Body of pancreas (tissue), 4 donors: ENCODE measurements at regions not wholly inside any gene's neighbourhood (a gene's known extent, or its start where the extent isn't known, plus 50 kb on each side); places are given as distances from the start of the nearest gene placed in this dataset.
A peak's percentile ranks its signal among the peaks of the same experiment; 100 is the strongest.

Source experiments
- ATAC-seq: fragments of 150-250 bp; one replicate; pipeline ENCODE4 v1.9.1; 2016
- DNase-seq, 4 donors: peaks; one replicate each; pipeline ENCODE4 v3.0.0-alpha.2; 2019
- H3K27ac ChIP-seq, 4 donors: fragments of 200-600 bp; sonication (generic); 1 replicate in 3 of 4; 2 replicates in 1 of 4; pipeline versions ENCODE4 v1.5.1 to v1.6.1; 2016 to 2019; ENCODE audit warnings: mild to moderate bottlenecking in 1 of 4, mixed read lengths in 1 of 4, moderate library complexity in 1 of 4
- H3K27me3 ChIP-seq, 2 donors: fragments of 200-600 bp; sonication (generic); one replicate each; pipeline ENCODE4 v1.6.0; 2016; ENCODE audit warnings: mild to moderate bottlenecking in 1 of 2
- H3K36me3 ChIP-seq, 2 donors: fragments of 200-600 bp; sonication (generic); replicated peaks in 1 of 2; 2 replicates each; pipeline ENCODE4 v1.5.1; 2016; ENCODE audit warnings: low read depth in 2 of 2; ENCODE audit not compliant: insufficient read depth in 1 of 2
- H3K4me1 ChIP-seq: fragments of 200-600 bp; sonication (generic); one replicate; pipeline ENCODE4 v1.6.0; 2016
- H3K4me3 ChIP-seq, 2 donors: fragments of 200-600 bp; sonication (generic); 1 replicate in 1 of 2; 2 replicates in 1 of 2; pipeline ENCODE4 v1.5.1; 2016 to 2019
- H3K9me3 ChIP-seq, 3 donors: fragments of 200-600 bp; sonication (generic); 1 replicate in 2 of 3; 2 replicates in 1 of 3; pipeline ENCODE4 v1.5.1; 2016
- POLR2A ChIP-seq, 3 donors: fragments of 450-650 bp; IDR thresholded peaks; one replicate each; pipeline ENCODE4 v1.6.1; 2016; ENCODE audit warnings: antibody characterized with exemption in 3 of 3, mild to moderate bottlenecking in 2 of 3
- WGBS, 2 donors: methylation state at CpG; one replicate each; pipeline ENCODE4 v1.1.5; 2017; 5-methylcytosine and 5-hydroxymethylcytosine counted together
- intact Hi-C: fragments of 100-400 bp; cut with DNase I; formaldehyde crosslinking; loops from one replicate; pipeline ENCODE4 v1.15.1; 2023
- TF ChIP-seq, protein P1 (sequence below), 7 experiments: fragments of 450-650 bp in 4 of 7; fragments of 200-600 bp in 3 of 7; sonication (generic) in 3 of 7; IDR thresholded peaks; one replicate each; pipeline ENCODE4 v1.5.1; 2016 to 2019; ENCODE audit warnings: antibody characterized with exemption in 7 of 7

DNA sequence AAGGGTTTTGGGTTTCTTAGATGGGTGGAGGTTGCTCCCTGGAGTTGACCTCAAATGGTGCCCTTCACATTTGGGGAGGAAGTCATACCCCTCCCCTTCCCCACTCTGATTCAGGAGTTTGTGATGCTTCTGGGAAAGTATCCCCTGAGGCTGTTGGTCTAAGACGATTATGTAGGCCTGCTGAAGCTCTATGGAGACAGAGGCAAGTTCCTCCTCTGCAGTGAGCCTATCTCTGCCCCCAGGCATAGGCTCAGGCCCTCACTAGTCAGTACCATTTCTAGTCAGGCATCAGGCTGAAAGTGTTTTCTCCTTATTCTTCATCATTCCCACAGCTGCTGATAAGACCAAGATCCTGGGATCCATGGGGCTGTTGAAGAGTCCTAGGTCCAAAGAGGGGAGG, 271.6 kb upstream of the NUDT12 start:
- intact Hi-C loops = no loop called here
- H3K27ac ChIP-seq = no peak overlapping the region
- 44 to 62% methylated on average over 1 of the region's 1 CpG for WGBS, 2 donors
- DNase-seq (no peak), ATAC-seq (no peak)
- H3K27me3 ChIP-seq = no peaks in the 10 kb centered on the region
- no peaks in the 10 kb centered on the region for H3K9me3 ChIP-seq
- no peaks in the 10 kb centered on the region for H3K4me1 ChIP-seq
- no peak overlapping the region for H3K4me3 ChIP-seq
- TF ChIP-seq POLR2A (IDR thresholded peaks at IDR 0.05) = no peak
- TF ChIP-seq, protein P1, sequence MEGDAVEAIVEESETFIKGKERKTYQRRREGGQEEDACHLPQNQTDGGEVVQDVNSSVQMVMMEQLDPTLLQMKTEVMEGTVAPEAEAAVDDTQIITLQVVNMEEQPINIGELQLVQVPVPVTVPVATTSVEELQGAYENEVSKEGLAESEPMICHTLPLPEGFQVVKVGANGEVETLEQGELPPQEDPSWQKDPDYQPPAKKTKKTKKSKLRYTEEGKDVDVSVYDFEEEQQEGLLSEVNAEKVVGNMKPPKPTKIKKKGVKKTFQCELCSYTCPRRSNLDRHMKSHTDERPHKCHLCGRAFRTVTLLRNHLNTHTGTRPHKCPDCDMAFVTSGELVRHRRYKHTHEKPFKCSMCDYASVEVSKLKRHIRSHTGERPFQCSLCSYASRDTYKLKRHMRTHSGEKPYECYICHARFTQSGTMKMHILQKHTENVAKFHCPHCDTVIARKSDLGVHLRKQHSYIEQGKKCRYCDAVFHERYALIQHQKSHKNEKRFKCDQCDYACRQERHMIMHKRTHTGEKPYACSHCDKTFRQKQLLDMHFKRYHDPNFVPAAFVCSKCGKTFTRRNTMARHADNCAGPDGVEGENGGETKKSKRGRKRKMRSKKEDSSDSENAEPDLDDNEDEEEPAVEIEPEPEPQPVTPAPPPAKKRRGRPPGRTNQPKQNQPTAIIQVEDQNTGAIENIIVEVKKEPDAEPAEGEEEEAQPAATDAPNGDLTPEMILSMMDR (IDR thresholded peaks at IDR 0.05) = no peak
- H3K36me3 ChIP-seq = no peaks in the 10 kb centered on the region

DNA sequence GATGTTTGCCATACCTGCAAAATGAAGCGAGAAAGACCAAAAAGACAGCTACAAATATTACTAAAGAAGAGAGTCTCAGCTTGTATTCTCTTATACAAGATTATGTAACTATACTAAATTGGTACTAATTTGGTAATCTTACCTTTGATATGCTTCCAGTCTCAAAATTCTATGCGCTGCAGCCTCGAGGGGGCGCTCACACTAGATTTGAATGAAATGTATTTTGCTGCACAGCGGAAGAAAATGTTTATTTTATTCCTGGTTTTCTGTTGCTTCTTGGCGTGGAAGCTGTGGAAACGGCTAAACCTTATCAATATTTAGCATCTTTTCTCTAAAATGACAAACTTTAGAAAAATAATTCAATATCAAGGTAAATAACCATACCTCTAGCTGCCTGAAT, 267.0 kb upstream of the NUDT12 start:
- no peak for TF ChIP-seq POLR2A (IDR thresholded peaks at IDR 0.05)
- TF ChIP-seq, protein P1 (IDR thresholded peaks at IDR 0.05) = no peak
- DNase-seq (no peak), ATAC-seq (no peak)
- intact Hi-C loops = no loop called here
- WGBS, 2 donors = 49 to 56% methylated on average over 7 of the region's 7 CpGs
- Histone ChIP-seq H3K27ac (no peak overlapping the region), H3K4me3 (no peak overlapping the region), H3K9me3 (no peaks in the 10 kb centered on the region), H3K4me1 (no peaks in the 10 kb centered on the region), H3K36me3 (no peaks in the 10 kb centered on the region), H3K27me3 (no peaks in the 10 kb centered on the region)

DNA sequence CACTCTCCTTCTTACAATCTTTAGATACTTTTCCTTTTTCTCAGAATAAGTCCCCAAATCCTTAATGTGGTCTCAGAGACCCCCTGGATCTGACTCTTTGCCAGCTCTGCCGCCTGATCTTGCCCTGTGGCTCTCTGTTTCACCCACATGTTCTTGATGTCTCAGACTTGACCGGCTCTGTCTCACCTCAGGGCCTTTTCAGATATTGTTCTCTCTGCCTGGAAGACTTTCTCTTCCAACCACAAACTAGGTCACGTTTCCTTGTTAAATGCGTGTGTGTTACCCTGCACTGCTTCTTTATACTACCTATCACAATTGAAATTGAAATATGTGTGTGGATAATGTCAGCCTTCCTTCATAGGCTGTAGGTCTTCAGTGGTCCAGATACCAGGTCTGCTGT, 265.4 kb upstream of the NUDT12 start:
- Histone ChIP-seq H3K36me3 (no peaks in the 10 kb centered on the region), H3K9me3 (no peaks in the 10 kb centered on the region), H3K27me3 (no peaks in the 10 kb centered on the region), H3K4me1 (no peaks in the 10 kb centered on the region), H3K27ac (no peak overlapping the region), H3K4me3 (no peak overlapping the region)
- WGBS, 2 donors = 88 to 92% methylated on average over 4 of the region's 4 CpGs
- no peak for DNase-seq
- intact Hi-C loops = no loop called here
- no peak for ATAC-seq
- TF ChIP-seq, protein P1 (IDR thresholded peaks at IDR 0.05) = no peak
- no peak for TF ChIP-seq POLR2A (IDR thresholded peaks at IDR 0.05)

DNA sequence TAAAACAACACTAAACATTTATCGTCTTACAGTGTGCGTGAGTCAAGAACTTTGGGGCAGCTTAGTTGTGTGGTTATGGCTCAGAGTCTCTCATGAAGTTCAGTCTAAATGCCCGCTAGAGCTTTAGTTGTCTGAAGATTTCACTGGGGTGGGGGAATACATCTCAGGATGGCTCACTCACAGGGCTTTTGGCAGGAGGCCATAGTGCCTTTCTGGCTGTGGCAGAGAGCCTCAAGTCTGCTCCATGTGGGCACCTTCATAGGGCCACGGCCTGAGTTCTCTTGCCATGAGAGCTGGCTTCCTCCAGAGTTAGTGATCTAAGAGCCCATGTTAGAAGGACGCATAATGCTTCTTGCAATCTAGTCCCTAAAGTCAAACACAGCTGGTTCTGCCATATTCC, 258.8 kb upstream of the NUDT12 start:
- 86 to 94% methylated on average over 5 of the region's 5 CpGs for WGBS, 2 donors
- peak in 1 of 4 donors; percentile 7 for DNase-seq
- TF ChIP-seq, protein P1 (IDR thresholded peaks at IDR 0.05) = no peak
- no peak for TF ChIP-seq POLR2A (IDR thresholded peaks at IDR 0.05)
- Histone ChIP-seq H3K9me3 (no peaks in the 10 kb centered on the region), H3K4me1 (no peaks in the 10 kb centered on the region), H3K27ac (no peak overlapping the region), H3K4me3 (no peak overlapping the region), H3K36me3 (no peaks in the 10 kb centered on the region), H3K27me3 (no peaks in the 10 kb centered on the region)
- intact Hi-C loops = no loop called here
- no peak for ATAC-seq

DNA sequence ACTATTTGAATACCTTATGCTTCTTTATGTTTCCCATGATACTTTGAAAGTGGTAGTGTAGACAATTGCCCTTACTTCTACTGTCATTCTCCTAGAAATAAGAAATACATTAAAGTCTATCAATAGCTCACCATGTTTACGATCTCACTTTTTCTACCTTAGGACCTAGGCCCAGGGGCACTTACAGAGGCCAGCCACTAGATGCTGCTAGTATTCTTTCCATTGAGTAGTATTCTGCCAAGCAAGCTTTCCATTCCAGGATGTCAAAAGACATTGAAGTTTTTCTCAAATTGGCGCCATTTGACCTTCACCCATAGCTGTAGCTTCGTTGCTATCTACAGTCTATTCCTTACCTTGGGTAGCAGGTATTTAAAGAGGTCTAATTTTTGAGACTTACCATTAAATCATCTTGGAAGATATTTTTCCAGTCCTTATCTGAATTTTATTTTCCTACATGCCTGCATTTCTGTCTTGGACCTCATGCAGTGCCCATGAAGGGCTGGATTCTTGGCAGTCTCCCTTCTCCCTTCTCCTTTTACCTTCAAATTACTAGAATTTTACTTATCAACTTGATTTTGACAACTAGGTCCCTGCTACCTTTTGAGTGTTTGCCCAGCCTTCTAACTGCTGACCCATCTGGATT, 246.0 kb upstream of the NUDT12 start:
- DNase-seq (peak; percentile 41 to 59 (median 49)), ATAC-seq (peak; percentile 90)
- TF ChIP-seq, protein P1 (IDR thresholded peaks at IDR 0.05) = peak; percentile 75 to 90 (median 84)
- TF ChIP-seq POLR2A (IDR thresholded peaks at IDR 0.05) = no peak
- Histone ChIP-seq H3K4me3 (no peak overlapping the region), H3K9me3 (no peaks in the 10 kb centered on the region), H3K36me3 (no peaks in the 10 kb centered on the region), H3K4me1 (no peaks in the 10 kb centered on the region), H3K27ac (no peak overlapping the region), H3K27me3 (no peaks in the 10 kb centered on the region)
- intact Hi-C loops = no loop called here
- WGBS, 2 donors = 15 to 17% methylated on average over 3 of the region's 3 CpGs
